SK-N-SH treated with all-trans-retinoic acid at 6 μM for 48 hours (cell line): ENCODE measurements at regions not wholly inside any gene's neighbourhood (a gene's known extent, or its start where the extent isn't known, plus 50 kb on each side); places are given as distances from the start of the nearest gene placed in this dataset.

Source experiments
- ATAC-seq: fragments of 200-7000 bp; cut with Tn5 transposase; 3 replicates; pipeline ENCODE4 v1.9.1; 2020; ENCODE audit warnings: mild to moderate bottlenecking, moderate library complexity
- ARNTL ChIP-seq: fragments of 450-650 bp; formaldehyde crosslinking; IDR thresholded peaks from 2 replicates; pipeline ENCODE4 v1.5.0; 2020; ENCODE audit warnings: low read depth, mild to moderate bottlenecking, moderate library complexity, borderline replicate concordance
- BACH2 ChIP-seq: fragments of 250-450 bp; sonication (Bioruptor Pico); IDR thresholded peaks from 2 replicates; pipeline ENCODE4 v1.9.0; 2021; ENCODE audit warnings: mild to moderate bottlenecking, borderline replicate concordance
- CSDC2 ChIP-seq: fragments of 250-450 bp; sonication (Bioruptor Pico); IDR thresholded peaks from 2 replicates; pipeline ENCODE4 v1.5.0; 2020; ENCODE audit warnings: mild to moderate bottlenecking, moderate library complexity
- ESRRG ChIP-seq: fragments of 250-450 bp; sonication (Bioruptor Pico); IDR thresholded peaks from 2 replicates; pipeline ENCODE4 v1.6.1; 2021; ENCODE audit warnings: mild to moderate bottlenecking
- GLIS3 ChIP-seq: fragments of 250-450 bp; sonication (Bioruptor Pico); IDR thresholded peaks from 2 replicates; pipeline ENCODE4 v1.5.0; 2020; ENCODE audit warnings: mild to moderate bottlenecking, moderate library complexity
- ISL1 ChIP-seq: fragments of 250-450 bp; sonication (Bioruptor Pico); IDR thresholded peaks from 2 replicates; pipeline ENCODE4 v2.1.2; 2022; ENCODE audit warnings: mild to moderate bottlenecking, moderate library complexity
- OSR1 ChIP-seq: fragments of 250-450 bp; sonication (Bioruptor Pico); IDR thresholded peaks from 2 replicates; pipeline ENCODE4 v1.8.0; 2022; ENCODE audit warnings: moderate library complexity, mild to moderate bottlenecking, inconsistent platforms
- PPARA ChIP-seq: fragments of 250-450 bp; sonication (Bioruptor Pico); IDR thresholded peaks from 2 replicates; pipeline ENCODE4 v1.5.0; 2020; ENCODE audit warnings: mild to moderate bottlenecking, borderline replicate concordance
- SNAI2 ChIP-seq: fragments of 250-450 bp; sonication (Bioruptor Pico); IDR thresholded peaks from 2 replicates; pipeline ENCODE4 v1.5.0; 2020; ENCODE audit warnings: mild to moderate bottlenecking, moderate library complexity
- TCF4 ChIP-seq: fragments of 250-450 bp; sonication (Bioruptor Pico); IDR thresholded peaks from 2 replicates; pipeline ENCODE4 v1.8.0; 2021; ENCODE audit warnings: mild to moderate bottlenecking, moderate library complexity, borderline replicate concordance
- TOX ChIP-seq: fragments of 250-450 bp; sonication (Bioruptor Pico); IDR thresholded peaks from 2 replicates; pipeline ENCODE4 v1.8.0; 2021; ENCODE audit warnings: mild to moderate bottlenecking, moderate library complexity, borderline replicate concordance
- ZC3H10 ChIP-seq: fragments of 250-450 bp; sonication (Bioruptor Pico); IDR thresholded peaks from 2 replicates; pipeline ENCODE4 v1.5.1; 2021; ENCODE audit warnings: mild to moderate bottlenecking, moderate library complexity
- ZFP3 ChIP-seq: fragments of 250-450 bp; sonication (Bioruptor Pico); IDR thresholded peaks from 2 replicates; pipeline ENCODE4 v1.5.0; 2020; ENCODE audit warnings: mild to moderate bottlenecking, moderate library complexity
- ZNF565 ChIP-seq: fragments of 450-650 bp; formaldehyde crosslinking; conservative IDR thresholded peaks from 2 replicates; pipeline ENCODE4 v1.5.0; 2020; ENCODE audit warnings: low read depth, mild to moderate bottlenecking, moderate library complexity
- ZNF70 ChIP-seq: fragments of 450-650 bp; formaldehyde crosslinking; IDR thresholded peaks from 2 replicates; pipeline ENCODE4 v1.5.0; 2020; ENCODE audit warnings: mild to moderate bottlenecking, moderate library complexity
- ZNF8 ChIP-seq: fragments of 450-650 bp; formaldehyde crosslinking; IDR thresholded peaks from 2 replicates; pipeline ENCODE4 v1.5.0; 2020; ENCODE audit warnings: mild to moderate bottlenecking, moderate library complexity
- TF ChIP-seq, protein P1 (sequence below): fragments of 250-450 bp; sonication (Bioruptor Pico); IDR thresholded peaks from 2 replicates; pipeline ENCODE4 v1.5.1; 2021; ENCODE audit warnings: mild to moderate bottlenecking, moderate library complexity
- TF ChIP-seq, protein P2 (sequence below): fragments of 250-450 bp; sonication (Bioruptor Pico); IDR thresholded peaks from 2 replicates; pipeline ENCODE4 v1.5.1; 2020; ENCODE audit warnings: low read depth, mild to moderate bottlenecking, moderate library complexity
- TF ChIP-seq, protein P3 (sequence below): fragments of 250-450 bp; sonication (Bioruptor Pico); IDR thresholded peaks from 2 replicates; pipeline ENCODE4 v1.8.0; 2021; ENCODE audit warnings: low read depth, mild to moderate bottlenecking, moderate library complexity, borderline replicate concordance
- TF ChIP-seq, protein P4 (sequence below): fragments of 250-450 bp; sonication (Bioruptor Pico); IDR thresholded peaks from 2 replicates; pipeline ENCODE4 v1.8.0; 2020; ENCODE audit warnings: mild to moderate bottlenecking, moderate library complexity, borderline replicate concordance

DNA sequence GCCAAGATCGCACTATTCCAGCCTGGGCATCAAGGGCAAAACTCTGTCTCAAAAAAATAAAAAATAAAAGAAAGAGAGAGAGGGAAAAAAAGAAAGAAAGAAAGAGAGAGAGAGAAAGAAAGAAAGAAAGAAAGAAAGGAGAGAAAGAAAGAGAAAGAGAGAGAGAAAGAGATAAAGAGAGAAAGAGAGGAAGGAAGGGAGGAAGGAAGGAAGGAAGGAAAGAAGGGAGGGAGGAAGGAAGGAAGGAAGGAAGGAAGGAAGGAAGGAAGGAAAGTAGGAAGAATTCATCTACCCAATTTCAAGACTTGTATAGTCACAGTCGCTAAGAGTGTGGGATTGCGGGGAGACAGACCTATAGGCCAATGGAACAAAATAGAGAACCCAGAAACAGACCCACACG lies 290.6 kb downstream of the NPHP4 start:
- ATAC-seq, result no peak
- TF ChIP-seq, protein P1, sequence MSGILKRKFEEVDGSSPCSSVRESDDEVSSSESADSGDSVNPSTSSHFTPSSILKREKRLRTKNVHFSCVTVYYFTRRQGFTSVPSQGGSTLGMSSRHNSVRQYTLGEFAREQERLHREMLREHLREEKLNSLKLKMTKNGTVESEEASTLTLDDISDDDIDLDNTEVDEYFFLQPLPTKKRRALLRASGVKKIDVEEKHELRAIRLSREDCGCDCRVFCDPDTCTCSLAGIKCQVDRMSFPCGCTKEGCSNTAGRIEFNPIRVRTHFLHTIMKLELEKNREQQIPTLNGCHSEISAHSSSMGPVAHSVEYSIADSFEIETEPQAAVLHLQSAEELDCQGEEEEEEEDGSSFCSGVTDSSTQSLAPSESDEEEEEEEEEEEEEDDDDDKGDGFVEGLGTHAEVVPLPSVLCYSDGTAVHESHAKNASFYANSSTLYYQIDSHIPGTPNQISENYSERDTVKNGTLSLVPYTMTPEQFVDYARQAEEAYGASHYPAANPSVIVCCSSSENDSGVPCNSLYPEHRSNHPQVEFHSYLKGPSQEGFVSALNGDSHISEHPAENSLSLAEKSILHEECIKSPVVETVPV, result no peak
- TF ChIP-seq TCF4, result no peak
- no peak for TF ChIP-seq GLIS3
- no peak for TF ChIP-seq ZC3H10 (CRISPR knock-in tag)
- no peak for TF ChIP-seq ZFP3
- TF ChIP-seq ISL1 (CRISPR knock-in tag), result no peak
- no peak for TF ChIP-seq PPARA (CRISPR knock-in tag)
- TF ChIP-seq, protein P2, sequence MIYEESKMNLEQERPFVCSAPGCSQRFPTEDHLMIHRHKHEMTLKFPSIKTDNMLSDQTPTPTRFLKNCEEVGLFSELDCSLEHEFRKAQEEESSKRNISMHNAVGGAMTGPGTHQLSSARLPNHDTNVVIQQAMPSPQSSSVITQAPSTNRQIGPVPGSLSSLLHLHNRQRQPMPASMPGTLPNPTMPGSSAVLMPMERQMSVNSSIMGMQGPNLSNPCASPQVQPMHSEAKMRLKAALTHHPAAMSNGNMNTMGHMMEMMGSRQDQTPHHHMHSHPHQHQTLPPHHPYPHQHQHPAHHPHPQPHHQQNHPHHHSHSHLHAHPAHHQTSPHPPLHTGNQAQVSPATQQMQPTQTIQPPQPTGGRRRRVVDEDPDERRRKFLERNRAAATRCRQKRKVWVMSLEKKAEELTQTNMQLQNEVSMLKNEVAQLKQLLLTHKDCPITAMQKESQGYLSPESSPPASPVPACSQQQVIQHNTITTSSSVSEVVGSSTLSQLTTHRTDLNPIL, result no peak
- TF ChIP-seq, protein P3, sequence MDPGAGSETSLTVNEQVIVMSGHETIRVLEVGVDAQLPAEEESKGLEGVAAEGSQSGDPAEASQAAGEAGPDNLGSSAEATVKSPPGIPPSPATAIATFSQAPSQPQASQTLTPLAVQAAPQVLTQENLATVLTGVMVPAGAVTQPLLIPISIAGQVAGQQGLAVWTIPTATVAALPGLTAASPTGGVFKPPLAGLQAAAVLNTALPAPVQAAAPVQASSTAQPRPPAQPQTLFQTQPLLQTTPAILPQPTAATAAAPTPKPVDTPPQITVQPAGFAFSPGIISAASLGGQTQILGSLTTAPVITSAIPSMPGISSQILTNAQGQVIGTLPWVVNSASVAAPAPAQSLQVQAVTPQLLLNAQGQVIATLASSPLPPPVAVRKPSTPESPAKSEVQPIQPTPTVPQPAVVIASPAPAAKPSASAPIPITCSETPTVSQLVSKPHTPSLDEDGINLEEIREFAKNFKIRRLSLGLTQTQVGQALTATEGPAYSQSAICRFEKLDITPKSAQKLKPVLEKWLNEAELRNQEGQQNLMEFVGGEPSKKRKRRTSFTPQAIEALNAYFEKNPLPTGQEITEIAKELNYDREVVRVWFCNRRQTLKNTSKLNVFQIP (CRISPR knock-in tag), result no peak
- TF ChIP-seq CSDC2 (CRISPR knock-in tag), result no peak
- no peak for TF ChIP-seq SNAI2 (CRISPR knock-in tag)

DNA sequence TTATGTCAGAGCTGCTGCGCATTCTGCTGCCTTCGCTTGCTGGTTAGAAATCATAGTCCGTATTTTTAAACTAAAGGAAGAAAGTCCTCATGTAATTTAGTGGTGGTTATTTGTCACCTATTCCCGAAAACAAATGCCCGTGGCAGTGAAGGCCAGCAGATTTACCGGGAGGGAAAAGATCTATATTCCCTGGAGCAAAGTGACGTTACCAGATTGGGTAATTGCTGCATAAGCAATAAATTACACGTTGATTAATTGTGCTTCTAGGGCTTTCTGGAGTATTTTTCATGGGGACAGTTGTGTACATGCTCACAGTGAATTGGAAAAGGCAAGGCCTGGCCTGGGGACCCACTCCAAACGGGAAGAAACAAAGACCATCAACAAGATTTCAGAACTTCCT lies 298.7 kb downstream of the NPHP4 start:
- TF ChIP-seq OSR1 (CRISPR knock-in tag) (no peak), ZNF8 (CRISPR knock-in tag) (no peak), ZNF70 (CRISPR knock-in tag) (no peak), ZC3H10 (CRISPR knock-in tag) (no peak), CSDC2 (CRISPR knock-in tag) (no peak), TOX (no peak), ZFP3 (no peak), GLIS3 (no peak), PPARA (CRISPR knock-in tag) (no peak), BACH2 (CRISPR knock-in tag) (no peak), ISL1 (CRISPR knock-in tag) (no peak), ARNTL (CRISPR knock-in tag) (no peak), SNAI2 (CRISPR knock-in tag) (no peak)
- TF ChIP-seq, protein P4, sequence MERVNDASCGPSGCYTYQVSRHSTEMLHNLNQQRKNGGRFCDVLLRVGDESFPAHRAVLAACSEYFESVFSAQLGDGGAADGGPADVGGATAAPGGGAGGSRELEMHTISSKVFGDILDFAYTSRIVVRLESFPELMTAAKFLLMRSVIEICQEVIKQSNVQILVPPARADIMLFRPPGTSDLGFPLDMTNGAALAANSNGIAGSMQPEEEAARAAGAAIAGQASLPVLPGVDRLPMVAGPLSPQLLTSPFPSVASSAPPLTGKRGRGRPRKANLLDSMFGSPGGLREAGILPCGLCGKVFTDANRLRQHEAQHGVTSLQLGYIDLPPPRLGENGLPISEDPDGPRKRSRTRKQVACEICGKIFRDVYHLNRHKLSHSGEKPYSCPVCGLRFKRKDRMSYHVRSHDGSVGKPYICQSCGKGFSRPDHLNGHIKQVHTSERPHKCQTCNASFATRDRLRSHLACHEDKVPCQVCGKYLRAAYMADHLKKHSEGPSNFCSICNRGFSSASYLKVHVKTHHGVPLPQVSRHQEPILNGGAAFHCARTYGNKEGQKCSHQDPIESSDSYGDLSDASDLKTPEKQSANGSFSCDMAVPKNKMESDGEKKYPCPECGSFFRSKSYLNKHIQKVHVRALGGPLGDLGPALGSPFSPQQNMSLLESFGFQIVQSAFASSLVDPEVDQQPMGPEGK (CRISPR knock-in tag), result no peak
- TF ChIP-seq, protein P2, result no peak
- TF ChIP-seq, protein P1, result no peak
- TF ChIP-seq, protein P3 (CRISPR knock-in tag), result no peak
- TF ChIP-seq, all 23 proteins: peak for 0

DNA sequence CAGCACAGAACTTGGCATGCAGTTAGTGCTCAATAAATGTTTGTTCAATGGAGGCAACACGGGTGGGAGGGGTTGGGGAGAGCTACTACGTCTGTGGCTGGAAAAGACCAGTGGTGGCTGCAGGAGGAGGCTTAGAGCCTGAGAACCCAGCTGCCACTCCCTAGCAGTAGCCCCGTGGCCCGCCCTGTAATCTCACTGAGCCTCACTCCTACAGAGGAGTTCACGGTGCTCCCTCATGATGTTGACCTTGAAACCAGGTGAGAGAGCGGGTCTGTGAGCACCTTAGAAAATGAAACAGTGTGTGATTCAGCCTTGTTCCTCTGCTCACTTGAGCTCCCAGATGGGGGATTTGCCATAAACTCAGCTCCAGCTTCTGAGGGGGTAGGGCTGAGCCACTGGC lies 299.6 kb downstream of the NPHP4 start:
- no peak for ATAC-seq
- TF ChIP-seq ZFP3 (no peak), ESRRG (no peak), ZNF565 (CRISPR knock-in tag) (no peak), ISL1 (CRISPR knock-in tag) (no peak), ZNF8 (CRISPR knock-in tag) (no peak), ZC3H10 (CRISPR knock-in tag) (no peak)
- TF ChIP-seq, protein P3 (CRISPR knock-in tag), result no peak
- TF ChIP-seq, protein P2, result no peak
- TF ChIP-seq, protein P1, result no peak

More for the DNA sequence above, 298.7 kb downstream of the NPHP4 start:
- no peak for ATAC-seq
